Caco-2 (cell line): ENCODE measurements at regions not wholly inside any gene's neighbourhood (a gene's known extent, or its start where the extent isn't known, plus 50 kb on each side); places are given as distances from the start of the nearest gene placed in this dataset.

Source experiments
- BruUV-seq: library from RNA; stranded (reverse); fragments of 400-500 nt; replicated peaks from 2 replicates; lab custom pipeline; 2021; lab: Mats Ljungman, UMichigan
- CTCF ChIA-PET: fragments of 300-600 bp; sonication (Branson Sonifier 250); formaldehyde crosslinking; loops from one replicate; lab custom pipeline; 2022; ENCODE audit warnings: antibody characterized with exemption; lab: Charles Lee
- POLR2A ChIA-PET: fragments of 300-600 bp; sonication (Branson Sonifier 250); formaldehyde crosslinking; loops from one replicate; lab custom pipeline; 2022; ENCODE audit warnings: antibody characterized with exemption; lab: Charles Lee
- DNase-seq, 2 experiments: peaks; one replicate each; pipeline versions ENCODE4 v3.0.0 to v3.0.0-alpha.2; 2020 to 2022
- H3K27me3 ChIP-seq: replicated peaks from 2 replicates; pipeline ENCODE4 v1.6.0; 2011; ENCODE audit warnings: low read length; ENCODE audit not compliant: control insufficient read depth, insufficient read depth
- H3K36me3 ChIP-seq: 2 replicates; pipeline ENCODE4 v1.5.1; 2011; ENCODE audit warnings: low read length; ENCODE audit not compliant: control insufficient read depth, insufficient read depth
- H3K4me1 ChIP-seq: fragments of 250-450 bp; sonication (Bioruptor Pico); 2 replicates; pipeline ENCODE4 v1.5.1; 2020; ENCODE audit warnings: mild to moderate bottlenecking
- H3K4me3 ChIP-seq: 2 replicates; pipeline ENCODE4 v1.5.1; 2011; ENCODE audit warnings: low read depth, mild to moderate bottlenecking, control low read depth, low read length
- H3K9me3 ChIP-seq: fragments of 250-450 bp; sonication (Bioruptor Pico); 2 replicates; pipeline ENCODE4 v1.5.1; 2020; ENCODE audit warnings: mild to moderate bottlenecking, moderate library complexity
- H3K27ac Mint-ChIP-seq: one replicate; pipeline ENCODE4 v1.8.0; 2022; ENCODE audit warnings: mixed read lengths; ENCODE audit not compliant: unreplicated experiment
- H3K27me3 Mint-ChIP-seq: one replicate; pipeline ENCODE4 v1.8.0; 2022; ENCODE audit warnings: mixed read lengths; ENCODE audit not compliant: insufficient read depth, unreplicated experiment
- H3K36me3 Mint-ChIP-seq: one replicate; pipeline ENCODE4 v1.8.0; 2022; ENCODE audit warnings: mild to moderate bottlenecking, mixed read lengths; ENCODE audit not compliant: insufficient read depth, unreplicated experiment
- H3K4me1 Mint-ChIP-seq: one replicate; pipeline ENCODE4 v1.8.0; 2022; ENCODE audit warnings: low read depth, mixed read lengths; ENCODE audit not compliant: unreplicated experiment
- H3K4me3 Mint-ChIP-seq: one replicate; pipeline ENCODE4 v1.8.0; 2022; ENCODE audit warnings: mild to moderate bottlenecking, moderate library complexity, mixed read lengths; ENCODE audit not compliant: unreplicated experiment
- H3K9me3 Mint-ChIP-seq: one replicate; pipeline ENCODE4 v1.8.0; 2022; ENCODE audit warnings: mixed read lengths; ENCODE audit not compliant: unreplicated experiment
- CTCF ChIP-seq, 2 experiments: fragments of 200-600 bp in 1 of 2; IDR thresholded peaks; 1 replicate in 1 of 2; 2 replicates in 1 of 2; pipeline versions ENCODE4 v1.5.1 to v1.8.0; 2011 to 2022; ENCODE audit warnings: antibody characterized with exemption in 1 of 2, control low read depth in 1 of 2, inconsistent platforms in 1 of 2, low read depth in 1 of 2, low read length in 1 of 2, mild to moderate bottlenecking in 1 of 2, moderate library complexity in 1 of 2; ENCODE audit not compliant: insufficient read depth in 1 of 2, severe bottlenecking in 1 of 2, unreplicated experiment in 1 of 2
- intact Hi-C: fragments of 100-400 bp; cut with micrococcal nuclease; formaldehyde crosslinking; loops from one replicate; pipeline ENCODE4 v1.10.0; 2022; ENCODE audit not compliant: unreplicated experiment

GRCh38 chr4:62170235-62170634 is 970.1 kb downstream of the ADGRL3 start:
- no peaks in the 10 kb centered on the region for H3K27me3 ChIP-seq
- H3K9me3 ChIP-seq = no peaks in the 10 kb centered on the region
- BruUV-seq = no TSS peak
- H3K4me3 Mint-ChIP-seq = no peak overlapping the region
- intact Hi-C loops = no loop called here
- ChIA-PET CTCF (no interaction called here), POLR2A (no interaction called here)
- H3K36me3 ChIP-seq = no peaks in the 10 kb centered on the region
- no peaks in the 10 kb centered on the region for H3K4me1 ChIP-seq
- no peaks in the 10 kb centered on the region for H3K27me3 Mint-ChIP-seq
- H3K27ac Mint-ChIP-seq = no peak overlapping the region
- H3K4me3 ChIP-seq = no peak overlapping the region
- H3K4me1 Mint-ChIP-seq = no peaks in the 10 kb centered on the region
- H3K9me3 Mint-ChIP-seq = no peaks in the 10 kb centered on the region
- no peak for DNase-seq
- TF ChIP-seq CTCF (IDR thresholded peaks at IDR 0.05; ENCODE audit: insufficient read depth in 1 of 2, low read depth in 1 of 2, low read length in 1 of 2, severe bottlenecking in 1 of 2, unreplicated experiment in 1 of 2) = no peak
- H3K36me3 Mint-ChIP-seq = no peaks in the 10 kb centered on the region

- Histone ChIP-seq H3K27me3 (no peaks in the 10 kb centered on the region), H3K36me3 (no peaks in the 10 kb centered on the region), H3K9me3 (no peaks in the 10 kb centered on the region), H3K4me3 (no peak overlapping the region), H3K4me1 (no peaks in the 10 kb centered on the region)
- Mint-ChIP-seq H3K27me3 (no peaks in the 10 kb centered on the region), H3K4me3 (no peak overlapping the region), H3K9me3 (no peaks in the 10 kb centered on the region), H3K4me1 (no peaks in the 10 kb centered on the region), H3K36me3 (no peaks in the 10 kb centered on the region), H3K27ac (no peak overlapping the region)
- DNase-seq = no peak
- BruUV-seq = no TSS peak
- ChIA-PET CTCF (no interaction called here), POLR2A (no interaction called here)
- TF ChIP-seq CTCF (IDR thresholded peaks at IDR 0.05; ENCODE audit: insufficient read depth in 1 of 2, low read depth in 1 of 2, low read length in 1 of 2, severe bottlenecking in 1 of 2, unreplicated experiment in 1 of 2) = no peak
- intact Hi-C loops = no loop called here
Measured at GRCh38 chr4:62168681-62169080, 968.6 kb downstream of the ADGRL3 start.

GRCh38 chr4:62162606-62163005 is 962.5 kb downstream of the ADGRL3 start:
- ChIA-PET CTCF (no interaction called here), POLR2A (no interaction called here)
- intact Hi-C loops = no loop called here
- Mint-ChIP-seq H3K27me3 (no peaks in the 10 kb centered on the region), H3K9me3 (no peaks in the 10 kb centered on the region), H3K4me1 (no peaks in the 10 kb centered on the region), H3K36me3 (no peaks in the 10 kb centered on the region), H3K4me3 (no peak overlapping the region), H3K27ac (no peak overlapping the region)
- Histone ChIP-seq H3K4me1 (no peaks in the 10 kb centered on the region), H3K36me3 (no peaks in the 10 kb centered on the region), H3K27me3 (no peaks in the 10 kb centered on the region), H3K4me3 (no peak overlapping the region), H3K9me3 (no peaks in the 10 kb centered on the region)
- BruUV-seq = no TSS peak
- no peak for DNase-seq
- TF ChIP-seq CTCF (IDR thresholded peaks at IDR 0.05; ENCODE audit: insufficient read depth in 1 of 2, low read depth in 1 of 2, low read length in 1 of 2, severe bottlenecking in 1 of 2, unreplicated experiment in 1 of 2) = no peak
